ENCODE measurements at regions not wholly inside any gene's neighbourhood (a gene's known extent, or its start where the extent isn't known, plus 50 kb on each side); places are given as distances from the start of the nearest gene placed in this dataset.

DNA sequence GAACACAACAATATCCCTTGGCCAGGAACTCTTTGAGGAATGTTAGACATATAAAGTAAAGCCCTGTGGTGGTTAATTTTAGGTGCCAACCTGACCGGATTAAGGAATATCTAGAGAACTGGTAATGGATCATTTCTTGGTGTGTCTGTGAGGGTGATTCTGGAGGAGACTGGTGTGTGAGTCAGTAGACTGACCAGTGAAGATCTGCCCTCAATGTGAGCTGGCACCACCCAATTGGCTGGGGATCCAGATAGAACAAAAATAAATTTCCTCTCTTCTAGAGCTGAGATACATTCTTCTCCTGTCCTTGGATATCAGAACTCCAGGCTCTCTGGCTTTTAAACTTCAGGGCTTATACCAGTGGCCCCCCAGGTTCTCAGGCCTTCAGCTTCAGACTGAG lies 56.2 kb upstream of the TNPO1 start:
- Histone ChIP-seq H3K36me3 (ENCODE audit: control insufficient read depth in 2 of 2, insufficient read depth in 1 of 2, low read length in 2 of 2) (no peaks in the 10 kb centered on the region), H3K9me3 (ENCODE audit: control insufficient read depth, insufficient read depth, low read depth, low read length) (no peaks in the 10 kb centered on the region; the same call in 1 of the 2 replicates), H3K27ac (ENCODE audit: extremely low read depth, low read depth, low read length) (no peak overlapping the region), H3K4me3 (ENCODE audit: low read depth, low read length) (no peak overlapping the region), H3K4me1 (ENCODE audit: control insufficient read depth, insufficient read depth, low read length) (no peaks in the 10 kb centered on the region)
- ChIA-PET POLR2A (no interaction called here), CTCF (no interaction called here)
- TF ChIP-seq ZNF311 (tag by site-specific recombination; IDR thresholded peaks at IDR 0.05; ENCODE audit: borderline replicate concordance): no peak
- TF ChIP-seq ZNF624 (tag by site-specific recombination; IDR thresholded peaks at IDR 0.05): no peak
- TF ChIP-seq ZNF596 (tag by site-specific recombination; IDR thresholded peaks at IDR 0.05): no peak
- TF ChIP-seq ZNF10 (tag by site-specific recombination; IDR thresholded peaks at IDR 0.05): no peak
- TF ChIP-seq, protein P1, sequence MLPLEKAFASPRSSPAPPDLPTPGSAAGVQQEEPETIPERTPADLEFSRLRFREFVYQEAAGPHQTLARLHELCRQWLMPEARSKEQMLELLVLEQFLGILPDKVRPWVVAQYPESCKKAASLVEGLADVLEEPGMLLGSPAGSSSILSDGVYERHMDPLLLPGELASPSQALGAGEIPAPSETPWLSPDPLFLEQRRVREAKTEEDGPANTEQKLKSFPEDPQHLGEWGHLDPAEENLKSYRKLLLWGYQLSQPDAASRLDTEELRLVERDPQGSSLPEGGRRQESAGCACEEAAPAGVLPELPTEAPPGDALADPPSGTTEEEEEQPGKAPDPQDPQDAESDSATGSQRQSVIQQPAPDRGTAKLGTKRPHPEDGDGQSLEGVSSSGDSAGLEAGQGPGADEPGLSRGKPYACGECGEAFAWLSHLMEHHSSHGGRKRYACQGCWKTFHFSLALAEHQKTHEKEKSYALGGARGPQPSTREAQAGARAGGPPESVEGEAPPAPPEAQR (tag by site-specific recombination; IDR thresholded peaks at IDR 0.05): no peak
- no peak for TF ChIP-seq ZNF658 (tag by site-specific recombination; IDR thresholded peaks at IDR 0.05)
- no peak for TF ChIP-seq ZNF529 (tag by site-specific recombination; IDR thresholded peaks at IDR 0.05; ENCODE audit: insufficient replicate concordance)

DNA sequence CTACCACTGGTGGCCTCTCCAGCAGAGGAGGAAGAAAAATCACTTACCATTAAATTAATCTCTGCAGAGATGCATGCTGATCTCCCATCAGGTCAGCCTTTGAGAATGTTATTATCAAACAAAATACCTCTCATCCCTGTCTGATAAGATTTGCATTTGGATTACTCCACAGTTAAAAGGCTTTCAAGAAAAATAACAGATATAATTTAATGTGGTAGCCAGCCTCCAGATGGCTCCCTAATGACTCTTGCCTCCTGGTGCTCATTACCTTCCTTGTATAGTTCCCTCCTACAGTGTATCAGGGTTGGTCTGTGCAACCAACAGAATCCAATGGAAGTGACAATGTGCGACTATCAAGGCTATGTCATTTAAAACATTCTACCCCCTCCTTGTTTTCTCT lies 63.6 kb upstream of the TNPO1 start:
- H3K4me1 ChIP-seq (ENCODE audit: control insufficient read depth, insufficient read depth, low read length): no peaks in the 10 kb centered on the region
- ChIA-PET POLR2A (no interaction called here), CTCF (interaction anchor here (0.8 kb wide), 1 partner anchor 97 kb away, joined by 3 read pairs; no protein-coding TSS in a partner anchor)
- TF ChIP-seq, protein P2, sequence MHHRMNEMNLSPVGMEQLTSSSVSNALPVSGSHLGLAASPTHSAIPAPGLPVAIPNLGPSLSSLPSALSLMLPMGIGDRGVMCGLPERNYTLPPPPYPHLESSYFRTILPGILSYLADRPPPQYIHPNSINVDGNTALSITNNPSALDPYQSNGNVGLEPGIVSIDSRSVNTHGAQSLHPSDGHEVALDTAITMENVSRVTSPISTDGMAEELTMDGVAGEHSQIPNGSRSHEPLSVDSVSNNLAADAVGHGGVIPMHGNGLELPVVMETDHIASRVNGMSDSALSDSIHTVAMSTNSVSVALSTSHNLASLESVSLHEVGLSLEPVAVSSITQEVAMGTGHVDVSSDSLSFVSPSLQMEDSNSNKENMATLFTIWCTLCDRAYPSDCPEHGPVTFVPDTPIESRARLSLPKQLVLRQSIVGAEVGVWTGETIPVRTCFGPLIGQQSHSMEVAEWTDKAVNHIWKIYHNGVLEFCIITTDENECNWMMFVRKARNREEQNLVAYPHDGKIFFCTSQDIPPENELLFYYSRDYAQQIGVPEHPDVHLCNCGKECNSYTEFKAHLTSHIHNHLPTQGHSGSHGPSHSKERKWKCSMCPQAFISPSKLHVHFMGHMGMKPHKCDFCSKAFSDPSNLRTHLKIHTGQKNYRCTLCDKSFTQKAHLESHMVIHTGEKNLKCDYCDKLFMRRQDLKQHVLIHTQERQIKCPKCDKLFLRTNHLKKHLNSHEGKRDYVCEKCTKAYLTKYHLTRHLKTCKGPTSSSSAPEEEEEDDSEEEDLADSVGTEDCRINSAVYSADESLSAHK (tag by site-specific recombination; IDR thresholded peaks at IDR 0.05): no peak
- TF ChIP-seq, protein P3, sequence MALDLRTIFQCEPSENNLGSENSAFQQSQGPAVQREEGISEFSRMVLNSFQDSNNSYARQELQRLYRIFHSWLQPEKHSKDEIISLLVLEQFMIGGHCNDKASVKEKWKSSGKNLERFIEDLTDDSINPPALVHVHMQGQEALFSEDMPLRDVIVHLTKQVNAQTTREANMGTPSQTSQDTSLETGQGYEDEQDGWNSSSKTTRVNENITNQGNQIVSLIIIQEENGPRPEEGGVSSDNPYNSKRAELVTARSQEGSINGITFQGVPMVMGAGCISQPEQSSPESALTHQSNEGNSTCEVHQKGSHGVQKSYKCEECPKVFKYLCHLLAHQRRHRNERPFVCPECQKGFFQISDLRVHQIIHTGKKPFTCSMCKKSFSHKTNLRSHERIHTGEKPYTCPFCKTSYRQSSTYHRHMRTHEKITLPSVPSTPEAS (tag by site-specific recombination; IDR thresholded peaks at IDR 0.05): no peak
- no peak for TF ChIP-seq RBAK (tag by site-specific recombination; IDR thresholded peaks at IDR 0.05)
- TF ChIP-seq BCL11B (tag by site-specific recombination; IDR thresholded peaks at IDR 0.05; ENCODE audit: low read depth): no peak
- TF ChIP-seq, protein P4, sequence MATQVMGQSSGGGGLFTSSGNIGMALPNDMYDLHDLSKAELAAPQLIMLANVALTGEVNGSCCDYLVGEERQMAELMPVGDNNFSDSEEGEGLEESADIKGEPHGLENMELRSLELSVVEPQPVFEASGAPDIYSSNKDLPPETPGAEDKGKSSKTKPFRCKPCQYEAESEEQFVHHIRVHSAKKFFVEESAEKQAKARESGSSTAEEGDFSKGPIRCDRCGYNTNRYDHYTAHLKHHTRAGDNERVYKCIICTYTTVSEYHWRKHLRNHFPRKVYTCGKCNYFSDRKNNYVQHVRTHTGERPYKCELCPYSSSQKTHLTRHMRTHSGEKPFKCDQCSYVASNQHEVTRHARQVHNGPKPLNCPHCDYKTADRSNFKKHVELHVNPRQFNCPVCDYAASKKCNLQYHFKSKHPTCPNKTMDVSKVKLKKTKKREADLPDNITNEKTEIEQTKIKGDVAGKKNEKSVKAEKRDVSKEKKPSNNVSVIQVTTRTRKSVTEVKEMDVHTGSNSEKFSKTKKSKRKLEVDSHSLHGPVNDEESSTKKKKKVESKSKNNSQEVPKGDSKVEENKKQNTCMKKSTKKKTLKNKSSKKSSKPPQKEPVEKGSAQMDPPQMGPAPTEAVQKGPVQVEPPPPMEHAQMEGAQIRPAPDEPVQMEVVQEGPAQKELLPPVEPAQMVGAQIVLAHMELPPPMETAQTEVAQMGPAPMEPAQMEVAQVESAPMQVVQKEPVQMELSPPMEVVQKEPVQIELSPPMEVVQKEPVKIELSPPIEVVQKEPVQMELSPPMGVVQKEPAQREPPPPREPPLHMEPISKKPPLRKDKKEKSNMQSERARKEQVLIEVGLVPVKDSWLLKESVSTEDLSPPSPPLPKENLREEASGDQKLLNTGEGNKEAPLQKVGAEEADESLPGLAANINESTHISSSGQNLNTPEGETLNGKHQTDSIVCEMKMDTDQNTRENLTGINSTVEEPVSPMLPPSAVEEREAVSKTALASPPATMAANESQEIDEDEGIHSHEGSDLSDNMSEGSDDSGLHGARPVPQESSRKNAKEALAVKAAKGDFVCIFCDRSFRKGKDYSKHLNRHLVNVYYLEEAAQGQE (tag by site-specific recombination; IDR thresholded peaks at IDR 0.05): no peak
- no peak for TF ChIP-seq GLIS2 (tag by site-specific recombination; IDR thresholded peaks at IDR 0.05)
- no peak for TF ChIP-seq ZNF211 (tag by site-specific recombination; IDR thresholded peaks at IDR 0.05; ENCODE audit: low read depth)
- TF ChIP-seq ZNF530 (tag by site-specific recombination; IDR thresholded peaks at IDR 0.05; ENCODE audit: low read depth): no peak
- TF ChIP-seq ZNF292 (tag by site-specific recombination; IDR thresholded peaks at IDR 0.05; ENCODE audit: borderline replicate concordance, low read depth): no peak
- TF ChIP-seq ZNF37A (tag by site-specific recombination; IDR thresholded peaks at IDR 0.05): no peak
- TF ChIP-seq ZNF155 (tag by site-specific recombination; IDR thresholded peaks at IDR 0.05): no peak
- TF ChIP-seq ZBTB8A (tag by site-specific recombination; IDR thresholded peaks at IDR 0.05): no peak
- TF ChIP-seq MEIS1 (CRISPR knock-in tag; IDR thresholded peaks at IDR 0.05; ENCODE audit: borderline replicate concordance): no peak
- no peak for TF ChIP-seq ZNF776 (tag by site-specific recombination; IDR thresholded peaks at IDR 0.05; ENCODE audit: borderline replicate concordance)
- no peak for TF ChIP-seq SCRT2 (tag by site-specific recombination; IDR thresholded peaks at IDR 0.05)
- no peak overlapping the region for H3K27ac ChIP-seq (ENCODE audit: extremely low read depth, low read depth, low read length)
- no peaks in the 10 kb centered on the region; the same call in 1 of the 2 replicates for H3K9me3 ChIP-seq (ENCODE audit: control insufficient read depth, insufficient read depth, low read depth, low read length)
- H3K36me3 ChIP-seq (ENCODE audit: control insufficient read depth in 2 of 2, insufficient read depth in 1 of 2, low read length in 2 of 2): no peaks in the 10 kb centered on the region
- no peak overlapping the region for H3K4me3 ChIP-seq (ENCODE audit: low read depth, low read length)

Measured in HEK293 (cell line).